H9 (cell line): ENCODE measurements at regions not wholly inside any gene's neighbourhood (a gene's known extent, or its start where the extent isn't known, plus 50 kb on each side); places are given as distances from the start of the nearest gene placed in this dataset.

Source experiments
- DNase-seq: peaks from one replicate; pipeline ENCODE4 v3.0.0-alpha.2; 2017
- H2AFZ ChIP-seq: one replicate; pipeline ENCODE4 v1.6.1; 2013; ENCODE audit warnings: mild to moderate bottlenecking, low read length, control low read depth, moderate library complexity
- H2AK5ac ChIP-seq: 2 replicates; pipeline ENCODE4 v1.6.1; 2013; ENCODE audit warnings: low read length, control low read depth, mixed read lengths; ENCODE audit not compliant: insufficient read length
- H2BK120ac ChIP-seq: one replicate; pipeline ENCODE4 v1.6.1; 2013; ENCODE audit warnings: low read depth, mild to moderate bottlenecking, low read length, control low read depth, inconsistent platforms; ENCODE audit not compliant: poor library complexity, severe bottlenecking
- H2BK12ac ChIP-seq: 2 replicates; pipeline ENCODE4 v1.6.1; 2013; ENCODE audit warnings: low read length, control low read depth, mixed read lengths, low read depth; ENCODE audit not compliant: insufficient read length
- H2BK15ac ChIP-seq: 2 replicates; pipeline ENCODE4 v1.6.1; 2013; ENCODE audit warnings: low read depth, low read length, control low read depth
- H2BK20ac ChIP-seq: one replicate; pipeline ENCODE4 v1.6.1; 2013; ENCODE audit warnings: low read depth, mild to moderate bottlenecking, low read length, control low read depth, inconsistent platforms; ENCODE audit not compliant: poor library complexity, severe bottlenecking
- H2BK5ac ChIP-seq: 2 replicates; pipeline ENCODE4 v1.6.1; 2013; ENCODE audit warnings: low read length, control low read depth, mixed read lengths; ENCODE audit not compliant: insufficient read length
- H3K14ac ChIP-seq: 2 replicates; pipeline ENCODE4 v1.6.1; 2013; ENCODE audit warnings: low read length, control low read depth; ENCODE audit not compliant: insufficient read depth
- H3K18ac ChIP-seq: 2 replicates; pipeline ENCODE4 v1.6.1; 2013; ENCODE audit warnings: low read depth, mild to moderate bottlenecking, mixed read lengths, low read length, control low read depth; ENCODE audit not compliant: insufficient read length
- H3K23ac ChIP-seq: 2 replicates; pipeline ENCODE4 v1.6.1; 2013; ENCODE audit warnings: low read length, control low read depth, mixed read lengths, low read depth; ENCODE audit not compliant: insufficient read length
- H3K23me2 ChIP-seq: 2 replicates; pipeline ENCODE4 v1.6.1; 2013; ENCODE audit warnings: low read depth, mild to moderate bottlenecking, mixed read lengths, low read length, control low read depth; ENCODE audit not compliant: insufficient read length, poor library complexity, severe bottlenecking
- H3K27ac ChIP-seq: 2 replicates; pipeline ENCODE4 v1.5.1; 2013; ENCODE audit warnings: low read length, control low read depth, mixed read lengths, low read depth; ENCODE audit not compliant: insufficient read length
- H3K27me3 ChIP-seq: 2 replicates; pipeline ENCODE4 v1.6.1; 2013; ENCODE audit warnings: low read length, control low read depth, inconsistent platforms; ENCODE audit not compliant: insufficient read depth
- H3K4ac ChIP-seq: 2 replicates; pipeline ENCODE4 v1.6.1; 2013; ENCODE audit warnings: low read depth, mild to moderate bottlenecking, control low read depth, inconsistent platforms, low read length, moderate library complexity
- H3K4me1 ChIP-seq: 2 replicates; pipeline ENCODE4 v1.6.1; 2013; ENCODE audit warnings: low read length, control low read depth, inconsistent platforms; ENCODE audit not compliant: insufficient read depth
- H3K4me2 ChIP-seq: 2 replicates; pipeline ENCODE4 v1.6.1; 2013; ENCODE audit warnings: low read length, control low read depth, mixed read lengths; ENCODE audit not compliant: insufficient read length, insufficient read depth
- H3K56ac ChIP-seq: 2 replicates; pipeline ENCODE4 v1.6.1; 2013; ENCODE audit warnings: low read depth, mild to moderate bottlenecking, mixed read lengths, low read length, control low read depth; ENCODE audit not compliant: insufficient read length
- H3K79me1 ChIP-seq: 2 replicates; pipeline ENCODE4 v1.6.1; 2013; ENCODE audit warnings: low read depth, mild to moderate bottlenecking, moderate library complexity, low read length, control low read depth, inconsistent platforms; ENCODE audit not compliant: insufficient read depth, poor library complexity, severe bottlenecking
- H3K79me2 ChIP-seq: 2 replicates; pipeline ENCODE4 v1.6.1; 2013; ENCODE audit warnings: low read length, control low read depth, inconsistent platforms; ENCODE audit not compliant: insufficient read depth
- H3K9ac ChIP-seq: 2 replicates; pipeline ENCODE4 v1.6.1; 2013; ENCODE audit warnings: low read length, control low read depth, mixed read lengths; ENCODE audit not compliant: insufficient read length; ENCODE audit errors: extremely low read depth
- H3K9me3 ChIP-seq: one replicate; pipeline ENCODE4 v1.6.1; 2013; ENCODE audit warnings: low read depth, low read length, inconsistent platforms; ENCODE audit not compliant: control insufficient read depth
- H3T11ph ChIP-seq: one replicate; pipeline ENCODE4 v1.6.1; 2013; ENCODE audit warnings: mild to moderate bottlenecking, low read length, control low read depth, inconsistent platforms
- H4K20me1 ChIP-seq: one replicate; pipeline ENCODE4 v1.6.1; 2013; ENCODE audit not compliant: control insufficient read depth, insufficient read length, insufficient read depth
- H4K5ac ChIP-seq: 2 replicates; pipeline ENCODE4 v1.6.1; 2013; ENCODE audit warnings: low read depth, mild to moderate bottlenecking, mixed read lengths, low read length, control low read depth; ENCODE audit not compliant: insufficient read length
- H4K8ac ChIP-seq: replicated peaks from 2 replicates; pipeline ENCODE4 v1.6.1; 2013; ENCODE audit warnings: low read length, control low read depth, mixed read lengths, low read depth; ENCODE audit not compliant: insufficient read length
- H4K91ac ChIP-seq: 2 replicates; pipeline ENCODE4 v1.6.1; 2013; ENCODE audit warnings: low read depth, mild to moderate bottlenecking, moderate library complexity, mixed read lengths, low read length, control low read depth; ENCODE audit not compliant: insufficient read length
- H3K27ac Mint-ChIP-seq, 3 experiments: 2 replicates in 2 of 3; 3 replicates in 1 of 3; pipeline ENCODE4 v1.8.0; 2020 to 2021; ENCODE audit warnings: mixed read lengths in 3 of 3, mild to moderate bottlenecking in 1 of 3, moderate library complexity in 1 of 3
- H3K27me3 Mint-ChIP-seq: 2 replicates; pipeline ENCODE4 v1.8.0; 2021; ENCODE audit warnings: low read depth, mild to moderate bottlenecking, moderate library complexity, mixed read lengths
- H3K36me3 Mint-ChIP-seq, 3 experiments: 2 replicates in 2 of 3; 3 replicates in 1 of 3; pipeline ENCODE4 v1.8.0; 2020 to 2021; ENCODE audit warnings: low read depth in 3 of 3, mixed read lengths in 3 of 3; ENCODE audit not compliant: insufficient read depth in 1 of 3
- H3K4me1 Mint-ChIP-seq, 2 experiments: 2 replicates each; pipeline ENCODE4 v1.8.0; 2020; ENCODE audit warnings: mixed read lengths in 2 of 2
- H3K4me3 Mint-ChIP-seq, 2 experiments: 2 replicates in 1 of 2; 3 replicates in 1 of 2; pipeline ENCODE4 v1.8.0; 2020 to 2021; ENCODE audit warnings: mild to moderate bottlenecking in 2 of 2, mixed read lengths in 2 of 2, moderate library complexity in 1 of 2
- H3K9me3 Mint-ChIP-seq, 2 experiments: 2 replicates in 1 of 2; 3 replicates in 1 of 2; pipeline ENCODE4 v1.8.0; 2020; ENCODE audit warnings: mild to moderate bottlenecking in 2 of 2, mixed read lengths in 2 of 2, moderate library complexity in 1 of 2
- WGBS: extraction: QIAGEN DNeasy Blood & Tissue Kit; methylation state at CpG from one replicate; pipeline ENCODE4 v1.1.7; 2013; ENCODE audit warnings: missing lambda C conversion rate, low lambda C conversion rate, mixed read lengths; ENCODE audit not compliant: insufficient read length; ENCODE audit errors: extremely low coverage; 5-methylcytosine and 5-hydroxymethylcytosine counted together
- TF ChIP-seq, protein P1 (sequence below): fragments of 200-600 bp; sonication (generic); conservative IDR thresholded peaks from 3 replicates; pipeline ENCODE4 v1.8.0; 2021; ENCODE audit warnings: antibody characterized with exemption, mild to moderate bottlenecking

DNA sequence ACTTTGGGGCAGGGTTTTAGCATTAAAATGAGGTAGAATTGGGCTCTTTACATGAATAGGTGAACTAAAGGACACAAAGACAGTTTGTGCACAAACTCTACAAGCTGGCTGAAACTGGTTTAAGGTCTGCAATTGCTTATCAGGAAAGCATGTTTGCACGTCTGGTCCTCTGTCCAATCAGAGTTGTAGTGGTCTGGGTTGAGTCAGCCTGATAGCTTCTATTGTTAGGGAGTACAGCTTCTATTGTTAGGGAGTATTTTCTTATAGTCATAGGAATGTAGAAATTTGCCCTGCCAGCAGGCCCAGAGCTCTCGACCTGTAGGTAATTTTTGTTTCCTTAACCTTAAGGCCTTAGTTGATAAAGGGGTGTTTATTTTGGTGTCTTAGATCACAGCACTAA, 1422.4 kb downstream of the LRRC4C start:
- Histone ChIP-seq H3K18ac (no peak overlapping the region), H3K23me2 (no peaks in the 10 kb centered on the region), H2BK120ac (no peak overlapping the region), H3K27me3 (no peaks in the 10 kb centered on the region), H3K4me1 (peaks cover 5% of the 10 kb centered on the region; the same call in 1 of the 2 replicates), H3K4me2 (no peak overlapping the region), H4K5ac (no peak overlapping the region), H3K79me1 (no peaks in the 10 kb centered on the region), H3K9me3 (no peaks in the 10 kb centered on the region), H3K79me2 (no peaks in the 10 kb centered on the region), H2BK20ac (no peak overlapping the region), H2AFZ (peak overlapping the region; percentile 32), H3T11ph (no peak overlapping the region), H2AK5ac (no peak overlapping the region), H2BK15ac (no peak overlapping the region), H4K20me1 (no peaks in the 10 kb centered on the region), H3K14ac (no peak overlapping the region), H3K27ac (no peak overlapping the region), H3K9ac (no peak overlapping the region), H3K23ac (no peak overlapping the region), H3K4ac (no peak overlapping the region), H2BK5ac (no peak overlapping the region), H4K8ac (no peak overlapping the region), H4K91ac (no peak overlapping the region), H3K56ac (no peak overlapping the region), H2BK12ac (no peak overlapping the region)
- peak; percentile 25 for DNase-seq
- Mint-ChIP-seq H3K9me3 (peaks cover 7 to 8% of the 10 kb centered on the region in 2 experiments; a peak in 3 of 5 replicates), H3K27me3 (no peaks in the 10 kb centered on the region; the same call in 1 of the 2 replicates), H3K36me3 (peaks cover 3 to 16% (median 4%) of the 10 kb centered on the region in 3 experiments; a peak in 4 of 7 replicates), H3K27ac (no peak overlapping the region), H3K4me1 (peaks cover 33 to 41% of the 10 kb centered on the region in 2 experiments), H3K4me3 (no peak overlapping the region)
- no CpG with 5 or more reads among the region's 2 CpGs for WGBS
- TF ChIP-seq, protein P1, sequence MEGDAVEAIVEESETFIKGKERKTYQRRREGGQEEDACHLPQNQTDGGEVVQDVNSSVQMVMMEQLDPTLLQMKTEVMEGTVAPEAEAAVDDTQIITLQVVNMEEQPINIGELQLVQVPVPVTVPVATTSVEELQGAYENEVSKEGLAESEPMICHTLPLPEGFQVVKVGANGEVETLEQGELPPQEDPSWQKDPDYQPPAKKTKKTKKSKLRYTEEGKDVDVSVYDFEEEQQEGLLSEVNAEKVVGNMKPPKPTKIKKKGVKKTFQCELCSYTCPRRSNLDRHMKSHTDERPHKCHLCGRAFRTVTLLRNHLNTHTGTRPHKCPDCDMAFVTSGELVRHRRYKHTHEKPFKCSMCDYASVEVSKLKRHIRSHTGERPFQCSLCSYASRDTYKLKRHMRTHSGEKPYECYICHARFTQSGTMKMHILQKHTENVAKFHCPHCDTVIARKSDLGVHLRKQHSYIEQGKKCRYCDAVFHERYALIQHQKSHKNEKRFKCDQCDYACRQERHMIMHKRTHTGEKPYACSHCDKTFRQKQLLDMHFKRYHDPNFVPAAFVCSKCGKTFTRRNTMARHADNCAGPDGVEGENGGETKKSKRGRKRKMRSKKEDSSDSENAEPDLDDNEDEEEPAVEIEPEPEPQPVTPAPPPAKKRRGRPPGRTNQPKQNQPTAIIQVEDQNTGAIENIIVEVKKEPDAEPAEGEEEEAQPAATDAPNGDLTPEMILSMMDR: no peak
